HG02642 (cell line): ENCODE measurements at regions not wholly inside any gene's neighbourhood (a gene's known extent, or its start where the extent isn't known, plus 50 kb on each side); places are given as distances from the start of the nearest gene placed in this dataset.
"Not testable (repeated sequence)": the region's sequence is repeated elsewhere in the genome, so short reads cannot be mapped to it uniquely, and the experiment has no call there.

Experiments used
- ATAC-seq: cut with Tn5 transposase; IDR thresholded peaks from one replicate; pipeline ENCODE4 v1.9.1; 2021; ENCODE audit warnings: mild to moderate bottlenecking; ENCODE audit not compliant: unreplicated experiment, poor library complexity

DNA sequence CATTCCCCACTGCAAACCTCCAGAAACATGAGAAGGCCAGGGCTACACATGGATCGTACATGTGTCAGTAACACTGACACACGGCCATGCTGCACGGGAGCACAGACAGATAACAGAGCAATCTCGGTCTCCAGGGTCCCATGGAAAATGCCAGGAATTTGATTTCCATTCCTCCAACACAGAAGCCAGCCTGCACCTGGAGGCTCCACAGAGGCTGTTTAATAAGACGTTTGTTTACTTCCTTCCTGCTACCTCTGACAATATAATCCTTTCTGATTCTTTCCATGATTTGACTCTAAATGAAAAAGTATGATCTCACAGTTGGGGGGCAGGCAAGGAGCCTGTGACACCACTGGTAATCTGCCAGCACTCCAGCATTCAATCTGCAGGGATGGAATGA is 210.9 kb upstream of the DDX18 start:
- no peak for ATAC-seq

DNA sequence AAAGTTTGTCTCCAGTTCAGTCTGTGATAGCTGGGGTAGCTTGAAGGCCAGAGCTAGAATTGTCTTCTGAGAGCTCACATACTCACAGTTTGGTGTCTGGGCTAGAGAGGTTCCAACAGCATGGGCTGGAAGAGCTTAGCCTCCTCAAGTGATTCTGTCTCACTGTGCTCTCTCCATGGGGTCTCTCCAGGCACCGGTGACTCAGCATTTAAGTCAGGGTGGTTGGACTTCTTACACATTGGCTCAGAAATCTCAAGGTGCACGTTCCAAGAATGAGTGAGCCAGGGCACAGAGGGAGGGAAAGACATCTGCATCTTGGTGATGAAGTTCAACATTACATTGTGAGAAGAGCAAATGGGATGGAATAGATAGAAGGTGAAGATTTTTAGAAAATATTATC is 207.3 kb upstream of the DDX18 start:
- no peak for ATAC-seq

DNA sequence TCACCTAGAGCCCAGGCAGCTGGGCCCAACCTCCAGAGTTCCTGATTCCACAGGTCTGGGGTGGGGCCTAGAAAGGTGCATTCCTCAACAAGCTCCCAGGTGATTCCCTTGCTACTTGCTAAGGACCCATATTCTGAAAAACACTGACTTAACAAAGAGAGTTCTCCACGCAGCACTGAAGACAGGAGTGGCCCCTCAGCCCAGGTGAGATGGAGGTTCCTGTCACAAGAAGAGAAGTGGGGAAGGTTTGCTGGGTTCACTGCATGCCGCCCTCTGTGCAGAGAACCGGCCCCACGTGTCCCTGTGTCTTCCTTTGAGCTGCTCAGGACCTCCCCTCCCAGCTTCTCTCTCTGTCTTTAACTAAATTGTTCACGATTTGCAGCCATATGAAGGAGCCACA is 201.4 kb upstream of the DDX18 start:
- ATAC-seq, result no peak

DNA sequence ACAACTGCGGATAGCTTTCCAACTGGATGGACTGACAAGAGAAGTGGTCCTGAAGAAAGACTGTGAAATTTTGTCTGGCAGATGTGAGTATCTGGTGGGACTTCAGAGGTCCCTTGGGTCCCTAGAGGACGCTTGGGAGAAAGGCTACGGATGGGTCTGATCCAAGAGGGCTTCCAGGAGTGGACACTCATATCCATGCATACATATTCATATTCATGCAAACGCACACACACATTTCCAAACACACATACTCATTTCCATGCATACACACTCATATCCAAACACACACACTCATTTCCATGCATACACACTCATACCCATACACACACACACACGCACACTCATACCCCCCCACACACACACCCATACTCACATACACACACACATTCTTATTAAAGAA is 200.2 kb upstream of the DDX18 start:
- ATAC-seq, result no peak

DNA sequence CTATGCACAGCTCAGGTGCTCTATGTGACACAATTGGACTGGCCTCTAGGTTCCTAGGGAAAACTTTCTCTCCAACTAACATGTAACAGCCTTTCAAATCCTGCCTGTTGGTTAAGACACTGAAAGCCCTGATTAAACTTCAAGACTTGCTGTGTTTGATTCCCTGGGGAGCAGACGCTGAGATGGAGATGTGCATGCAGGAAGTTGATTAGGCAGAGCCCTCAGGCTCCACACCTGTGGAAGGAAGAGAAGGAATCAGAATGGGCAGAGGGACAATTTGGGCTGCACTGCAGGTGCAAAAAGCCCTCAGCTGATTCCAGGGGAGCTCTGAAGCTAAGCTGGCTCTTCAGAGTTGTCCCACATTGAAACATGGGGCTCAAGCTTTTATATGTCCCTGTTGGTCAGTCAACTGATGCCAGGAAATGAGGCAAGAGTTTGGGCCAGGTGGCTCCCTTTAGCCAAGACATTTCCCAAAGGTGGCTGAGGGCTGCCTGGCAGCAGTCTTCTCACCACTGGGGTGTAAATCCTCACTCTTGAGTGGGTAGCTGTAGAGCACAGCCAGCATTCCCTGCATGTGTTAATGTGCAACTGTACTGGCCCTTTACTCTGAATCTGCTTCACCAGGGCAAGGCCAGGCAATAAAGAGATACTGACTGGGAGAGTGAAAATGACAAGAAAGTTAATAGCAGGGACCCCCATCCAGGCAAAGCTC is 199.5 kb upstream of the DDX18 start:
- ATAC-seq, result no peak

DNA sequence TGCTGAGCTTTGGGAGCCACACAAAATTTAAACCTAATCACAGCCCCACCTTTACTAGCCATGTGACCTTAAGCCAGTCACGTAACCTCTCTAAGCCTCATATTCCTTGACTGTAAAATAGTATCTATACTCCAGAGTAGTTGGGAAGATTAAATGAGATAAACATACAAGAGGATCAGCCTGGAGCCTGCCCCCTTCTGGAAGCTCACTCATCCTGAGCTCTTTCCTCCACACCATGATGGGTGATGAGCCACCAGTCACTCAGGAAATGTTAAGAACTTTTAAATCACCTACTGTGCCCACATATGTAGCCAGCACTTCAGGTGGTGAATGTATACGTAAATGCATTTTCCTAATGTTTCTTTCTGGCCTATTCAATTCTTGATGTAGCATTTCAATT is 195.9 kb upstream of the DDX18 start:
- no peak for ATAC-seq

DNA sequence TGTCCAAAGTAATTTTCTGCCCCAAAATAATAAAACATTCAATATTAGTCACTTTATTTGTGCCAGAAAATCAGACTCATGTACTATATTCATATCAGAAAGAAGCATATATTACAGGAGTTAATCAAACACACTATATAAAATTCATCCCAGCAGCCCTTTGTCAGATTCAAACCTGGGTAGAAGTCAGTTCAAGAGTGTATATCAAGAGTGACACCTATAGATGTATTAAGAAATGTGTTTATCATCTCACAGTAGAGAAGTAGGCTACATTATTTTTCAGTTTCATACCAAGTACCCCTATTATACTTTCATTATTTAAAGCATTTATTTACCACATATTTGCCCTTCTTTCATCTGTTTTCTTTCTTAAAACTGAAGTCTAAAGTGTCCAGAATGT is 193.2 kb upstream of the DDX18 start:
- ATAC-seq, result no peak

DNA sequence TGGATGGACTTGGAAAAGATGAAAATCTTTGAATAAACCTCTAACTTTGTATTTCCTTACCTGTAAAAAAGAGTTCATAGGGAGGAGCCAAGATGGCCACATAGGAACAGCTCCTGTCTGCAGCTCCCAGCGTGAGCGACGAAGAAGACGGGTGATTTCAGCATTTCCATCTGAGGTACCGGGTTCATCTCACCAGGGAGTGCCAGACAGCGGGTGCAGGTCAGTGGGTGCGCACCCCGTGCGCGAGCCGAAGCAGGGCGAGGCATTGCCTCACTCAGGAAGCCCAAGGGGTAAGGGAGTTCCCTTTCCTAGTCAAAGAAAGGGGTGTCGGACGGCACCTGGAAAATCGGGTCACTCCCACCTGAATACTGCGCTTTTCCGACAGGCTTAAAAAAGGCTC is 191.3 kb upstream of the DDX18 start:
- ATAC-seq, result not testable (repeated sequence)

DNA sequence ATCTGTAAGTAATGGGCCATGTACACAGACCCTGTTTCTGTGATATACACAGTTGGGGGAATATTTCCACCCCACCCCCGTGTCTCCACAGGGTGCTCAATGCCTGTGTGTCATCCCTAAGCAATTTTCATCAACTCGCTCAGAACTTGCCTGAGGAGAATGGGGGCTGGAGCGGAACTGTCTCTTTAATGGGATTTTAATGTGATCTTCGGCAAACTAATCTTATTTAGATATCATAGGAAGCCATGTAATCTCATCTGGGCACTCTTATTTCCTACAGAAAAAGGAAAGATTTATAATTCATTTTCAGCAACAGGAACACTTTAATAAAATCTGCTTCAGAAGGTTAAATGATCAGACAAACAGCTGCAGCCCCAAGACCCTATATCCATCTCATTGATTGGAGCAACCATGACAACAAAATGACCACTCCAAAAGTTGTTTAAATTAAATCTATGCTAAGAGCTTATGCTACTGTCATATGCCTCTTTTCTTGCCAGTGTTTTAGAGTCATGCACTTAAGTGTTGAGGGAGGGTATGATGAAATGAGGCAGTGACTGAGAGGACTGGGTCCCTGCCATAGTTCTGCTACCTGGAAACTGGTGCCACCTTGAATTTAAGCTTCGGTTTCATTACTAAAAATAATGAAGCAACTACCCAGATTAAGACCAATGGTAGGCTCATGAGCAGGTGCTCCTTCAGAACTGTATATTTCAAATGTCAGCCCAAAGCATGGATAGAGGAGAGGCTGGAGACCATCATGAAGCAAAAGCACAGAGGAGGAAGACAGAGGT is 183.1 kb upstream of the DDX18 start:
- no peak for ATAC-seq

DNA sequence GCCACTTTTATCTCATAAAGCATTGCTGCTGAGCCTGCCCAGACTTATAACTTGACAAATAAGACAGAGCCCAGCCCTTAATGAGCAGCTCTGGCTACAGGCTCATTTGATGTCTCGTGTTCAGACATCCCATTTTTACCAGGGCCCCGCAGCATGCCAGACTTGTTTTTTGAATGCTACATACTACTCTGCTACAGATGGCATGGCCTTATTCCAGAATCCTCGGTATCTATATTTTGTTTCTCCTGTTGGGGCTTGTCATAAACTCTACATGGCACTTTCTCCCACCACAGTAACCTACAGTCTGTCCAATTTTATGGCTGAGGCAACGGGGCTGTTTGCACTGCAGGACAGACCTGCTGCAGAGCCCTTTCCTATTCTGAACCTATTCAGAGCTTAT is 179.0 kb upstream of the DDX18 start:
- ATAC-seq, result no peak

DNA sequence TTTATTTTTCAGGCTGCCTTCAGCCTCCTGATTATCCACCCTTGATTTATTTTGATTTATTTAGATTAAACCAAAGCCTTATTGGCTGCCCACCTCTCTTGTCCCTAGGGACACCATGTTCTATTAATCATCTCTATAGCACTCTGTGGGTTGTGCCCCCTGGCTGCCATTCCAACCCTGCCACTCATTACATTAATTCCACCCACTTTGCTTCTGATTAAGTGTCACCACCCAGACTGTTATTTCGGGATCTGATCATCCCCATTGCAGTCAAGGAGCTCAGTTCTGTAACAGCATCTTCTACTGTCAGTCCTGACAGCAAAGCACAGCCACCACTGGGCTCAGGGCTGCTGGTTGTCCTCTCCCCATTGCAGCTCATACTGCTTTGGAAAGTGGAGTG is 175.1 kb upstream of the DDX18 start:
- ATAC-seq, result no peak

DNA sequence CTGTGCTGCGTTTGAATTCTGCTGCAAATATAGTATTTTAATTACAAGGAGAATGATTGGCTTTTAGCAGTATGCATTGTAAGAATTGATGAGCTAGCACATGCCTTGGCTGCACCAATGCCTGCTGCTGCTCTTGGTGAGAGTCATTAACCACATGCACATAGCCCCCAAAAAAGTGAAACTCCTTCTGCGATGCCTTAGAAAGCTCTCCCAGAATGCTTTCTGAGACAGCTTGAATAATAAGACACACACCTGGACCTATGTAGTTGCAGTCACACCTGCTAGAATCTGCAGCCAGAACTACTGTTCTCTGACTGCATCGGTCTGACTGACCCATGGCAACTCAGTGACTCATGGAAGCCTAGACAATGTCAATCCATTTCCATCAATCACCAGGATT is 170.1 kb upstream of the DDX18 start:
- ATAC-seq, result no peak

DNA sequence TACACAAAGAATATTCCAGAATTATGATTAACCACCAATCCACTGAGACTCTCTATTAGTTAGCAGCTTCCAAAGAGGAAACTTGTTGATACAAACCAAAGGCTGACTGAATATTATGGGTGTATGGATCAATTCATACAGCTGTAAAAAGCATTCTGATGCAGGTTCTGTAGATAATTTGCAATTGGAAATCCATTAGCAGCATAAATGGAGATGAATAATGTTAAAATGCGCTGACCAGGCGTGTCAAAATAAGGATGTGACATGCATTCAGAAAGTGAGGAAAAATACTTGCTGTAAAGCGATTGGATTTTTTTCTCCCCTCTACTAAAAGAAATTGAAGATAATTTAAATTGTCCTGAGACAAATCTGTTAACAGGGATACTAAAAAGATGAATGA is 169.0 kb upstream of the DDX18 start:
- ATAC-seq, result no peak

DNA sequence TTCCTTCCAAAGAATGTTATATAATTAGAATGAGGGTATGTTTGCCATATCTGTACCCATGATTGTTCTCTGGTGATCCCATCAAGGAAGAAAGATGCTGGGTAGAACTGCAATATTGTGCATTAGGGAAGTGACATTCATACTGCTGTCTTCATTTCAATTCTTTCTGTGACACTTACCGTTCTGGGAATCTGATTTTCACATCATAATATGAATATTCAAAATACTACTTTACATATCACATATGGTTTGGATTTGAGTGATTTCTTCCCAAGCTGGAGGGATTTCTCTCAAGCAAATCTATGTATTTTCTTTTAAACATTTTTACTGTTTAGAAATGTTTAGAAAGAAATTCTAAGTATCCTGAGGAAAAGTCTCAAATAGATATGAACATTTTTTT is 168.4 kb upstream of the DDX18 start:
- no peak for ATAC-seq

DNA sequence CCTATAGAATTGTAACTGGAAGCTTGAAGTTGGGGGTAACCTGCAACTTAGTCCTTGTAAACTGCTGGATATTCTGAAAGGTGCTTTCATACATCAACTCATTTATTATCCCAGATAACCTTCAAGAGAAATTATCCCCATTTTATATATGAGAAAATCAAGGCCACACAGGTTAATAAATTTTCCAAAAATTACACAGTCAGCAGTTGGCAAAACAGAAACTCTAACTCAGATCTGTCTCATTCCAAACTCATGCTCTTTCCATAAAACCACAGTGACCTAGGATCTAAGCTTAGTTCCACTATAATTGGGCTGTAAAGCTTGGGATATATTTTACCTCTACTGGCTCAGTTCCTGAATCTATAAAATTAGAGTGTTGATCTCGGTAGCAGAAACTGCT is 167.6 kb upstream of the DDX18 start:
- no peak for ATAC-seq

DNA sequence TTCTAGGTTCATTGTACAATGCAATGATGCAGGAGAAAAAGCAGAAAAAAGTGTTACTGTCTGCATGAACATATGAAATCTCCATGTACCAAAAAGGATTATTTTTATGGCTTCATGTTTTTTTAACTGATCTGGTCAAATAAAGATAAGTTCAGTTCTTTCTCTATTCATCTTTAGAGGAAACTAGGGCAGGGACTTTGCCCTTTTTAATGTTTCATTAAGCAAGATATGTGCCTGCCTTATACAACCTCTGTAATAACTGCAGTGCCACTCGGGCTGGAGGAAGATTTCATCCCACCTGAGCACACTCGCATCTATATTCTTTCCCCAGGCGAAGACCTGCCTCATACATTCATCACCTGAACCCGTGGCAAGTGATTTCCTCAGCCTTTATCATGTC is 157.9 kb upstream of the DDX18 start:
- no peak for ATAC-seq

DNA sequence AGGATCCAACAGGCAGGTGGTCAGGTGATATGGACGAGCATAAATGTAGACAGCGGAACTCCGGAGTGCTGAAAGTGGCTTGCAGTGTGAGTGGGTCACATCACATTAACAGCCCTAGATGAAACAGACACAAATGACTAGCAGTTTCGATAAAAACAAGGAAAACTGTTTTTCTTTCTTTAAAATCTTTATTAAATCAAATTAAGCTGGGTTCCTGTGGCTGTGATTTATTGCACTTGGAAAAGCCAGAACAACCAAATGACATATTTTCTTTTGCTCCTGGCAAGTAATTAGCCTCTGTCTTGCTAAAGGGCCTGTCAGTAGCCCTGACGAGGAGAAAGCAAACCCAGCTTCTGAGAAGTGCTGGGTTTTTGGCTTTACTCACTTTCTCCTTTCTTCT is 152.9 kb upstream of the DDX18 start:
- no peak for ATAC-seq

DNA sequence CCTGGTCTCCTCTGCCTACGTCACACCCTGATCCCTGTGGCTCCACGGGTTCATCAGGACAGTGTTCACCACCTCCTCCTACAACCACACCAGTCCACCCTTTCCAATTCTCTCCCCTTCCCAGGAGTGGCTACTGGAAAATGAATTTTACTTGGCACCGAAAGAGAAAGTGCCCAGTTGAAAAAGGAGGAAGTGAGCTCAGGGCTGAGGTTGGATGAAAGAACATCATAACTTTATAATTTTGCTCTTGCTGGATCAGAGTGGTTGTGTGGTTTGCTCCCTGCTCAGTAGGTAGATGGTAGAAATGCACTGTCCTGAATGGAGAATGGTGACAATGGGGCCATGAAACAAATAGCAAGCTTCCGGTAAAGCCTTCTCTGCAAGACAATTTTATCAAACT is 140.3 kb upstream of the DDX18 start:
- no peak for ATAC-seq

DNA sequence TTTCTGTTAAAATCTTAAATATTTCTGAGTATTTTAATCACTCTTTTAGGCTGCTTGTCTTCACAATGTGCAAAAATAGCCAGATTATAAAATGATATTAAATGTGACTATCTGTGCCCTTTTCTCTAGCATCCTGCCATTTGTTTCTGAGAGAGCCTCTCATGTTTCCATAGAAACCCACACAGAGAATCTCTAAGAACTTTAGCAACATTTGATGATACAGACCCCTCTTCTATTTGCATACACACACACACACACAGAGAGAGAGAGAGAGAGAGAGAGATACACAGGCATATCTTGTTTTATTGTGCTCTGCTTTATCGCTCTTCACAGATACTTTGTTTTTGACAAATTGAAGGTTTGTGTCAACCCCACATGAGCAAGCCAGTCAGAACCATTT is 134.5 kb upstream of the DDX18 start:
- no peak for ATAC-seq

DNA sequence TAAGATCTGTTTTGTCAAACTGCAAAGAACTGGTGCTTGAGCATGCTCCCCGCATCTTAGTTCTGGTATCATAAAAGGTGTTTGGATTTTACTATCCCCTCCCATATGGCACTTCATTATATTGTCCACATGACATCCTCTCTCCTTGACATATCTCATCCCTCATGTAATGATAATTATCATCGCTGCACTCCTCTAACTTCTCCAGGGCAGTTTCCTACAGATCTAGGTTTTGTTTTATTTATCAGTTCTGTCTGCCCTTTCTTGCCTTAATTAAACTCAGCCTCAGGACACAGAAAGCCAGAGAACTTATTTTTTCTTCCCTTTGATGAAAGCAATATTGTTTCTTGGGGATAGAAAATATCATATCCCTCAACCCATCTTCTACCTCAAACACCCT is 129.6 kb upstream of the DDX18 start:
- no peak for ATAC-seq

DNA sequence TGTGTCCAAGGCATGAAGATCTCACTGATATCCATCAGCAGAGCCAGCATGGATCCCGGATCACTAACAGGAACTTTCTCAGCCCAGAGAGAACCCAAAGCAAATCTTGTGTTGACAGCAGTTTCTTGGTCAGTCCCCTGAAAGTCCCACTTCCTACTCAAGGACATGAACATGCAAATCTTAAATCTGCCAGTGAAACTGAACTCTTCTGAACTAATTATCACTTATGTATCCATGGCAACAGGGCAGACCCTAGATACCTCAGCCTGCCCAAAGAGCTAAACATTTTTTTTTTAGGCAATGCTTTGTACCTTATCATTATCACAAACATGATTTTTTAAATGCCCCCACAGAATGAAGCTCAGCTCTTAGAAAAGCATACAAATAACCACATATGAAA is 127.8 kb upstream of the DDX18 start:
- ATAC-seq, result peak; percentile 98

DNA sequence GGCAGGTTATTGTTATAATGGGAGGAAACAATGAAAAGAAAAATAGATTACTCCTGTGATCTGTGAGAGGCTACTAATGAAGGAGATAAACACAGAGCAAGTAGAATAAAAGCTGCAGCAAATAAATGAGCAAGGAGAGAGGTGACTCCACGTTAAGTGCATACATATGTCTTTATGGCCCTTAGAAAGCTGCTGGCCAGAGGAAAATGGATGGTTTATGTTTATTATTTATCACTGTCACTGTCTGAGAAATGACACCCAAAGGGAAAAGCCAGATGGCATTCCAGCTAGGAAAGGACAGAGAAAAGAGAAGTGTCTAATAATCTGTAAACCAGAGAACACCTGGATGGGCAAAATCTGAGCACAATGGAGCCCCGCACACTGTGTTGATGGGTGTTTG is 122.9 kb upstream of the DDX18 start:
- no peak for ATAC-seq
